GM12878 (cell line): ENCODE measurements at regions not wholly inside any gene's neighbourhood (a gene's known extent, or its start where the extent isn't known, plus 50 kb on each side); places are given as distances from the start of the nearest gene placed in this dataset.

ENCODE experiments used
- ATAC-seq: fragments of 200-7000 bp; cut with Tn5 transposase; 3 replicates; pipeline ENCODE4 v1.9.1; 2020; ENCODE audit warnings: mild to moderate bottlenecking, moderate library complexity
- BruUV-seq: library from RNA; stranded (reverse); fragments of 400-500 nt; replicated peaks from 2 replicates; lab custom pipeline; 2021; lab: Mats Ljungman, UMichigan
- CTCF ChIA-PET: fragments of 300-600 bp; sonication (Branson Sonifier 250); formaldehyde crosslinking; extraction: SDS; loops from one replicate; lab custom pipeline; 2021; ENCODE audit warnings: inconsistent platforms; lab: Yijun Ruan, JAX
- POLR2A ChIA-PET: fragments of 350-600 bp; formaldehyde crosslinking; extraction: SDS; loops from one replicate; lab custom pipeline; 2021; ENCODE audit warnings: inconsistent platforms; lab: Charles Lee
- RAD21 ChIA-PET: fragments of 300-600 bp; sonication (Branson Sonifier 250); formaldehyde crosslinking; loops from one replicate; lab custom pipeline; 2023; ENCODE audit warnings: antibody characterized with exemption; ENCODE audit not compliant: unreplicated experiment; lab: Charles Lee
- SMC1A ChIA-PET: fragments of 300-600 bp; sonication (Branson Sonifier 250); formaldehyde crosslinking; loops from one replicate; lab custom pipeline; 2023; ENCODE audit not compliant: unreplicated experiment, uncharacterized antibody; lab: Charles Lee
- DNase-seq: peaks from one replicate; pipeline ENCODE4 v3.0.0-alpha.2; 2011; ENCODE audit warnings: low read depth, low spot score
- FAIRE-seq: peaks from 3 replicates; lab custom pipeline; 2011; peaks lifted over from hg19 to GRCh38; lab: Jason Lieb, UNC
- H2AFZ ChIP-seq: 2 replicates; pipeline ENCODE4 v1.6.0; 2011; ENCODE audit warnings: low read depth, low read length, control low read depth; ENCODE audit not compliant: control insufficient read depth
- H3K27ac ChIP-seq: 2 replicates; pipeline ENCODE4 v1.5.1; 2011; ENCODE audit warnings: control low read depth; ENCODE audit not compliant: control insufficient read depth, insufficient read depth
- H3K27me3 ChIP-seq, 2 experiments: replicated peaks in 1 of 2; 2 replicates each; pipeline versions ENCODE4 v1.6.0 to v1.6.1; 2011; ENCODE audit warnings: low read length in 1 of 2; ENCODE audit not compliant: control insufficient read depth in 2 of 2, insufficient read depth in 2 of 2
- H3K36me3 ChIP-seq, 2 experiments: 2 replicates each; pipeline ENCODE4 v1.5.1; 2011; ENCODE audit warnings: low read length in 1 of 2; ENCODE audit not compliant: control insufficient read depth in 2 of 2, insufficient read depth in 2 of 2
- H3K4me1 ChIP-seq: 2 replicates; pipeline ENCODE4 v1.6.1; 2011; ENCODE audit warnings: mild to moderate bottlenecking, low read length, moderate library complexity, mixed read lengths; ENCODE audit not compliant: control insufficient read depth, insufficient read depth
- H3K4me2 ChIP-seq: 2 replicates; pipeline ENCODE4 v1.6.0; 2011; ENCODE audit warnings: control low read depth; ENCODE audit not compliant: control insufficient read depth, insufficient read depth
- H3K4me3 ChIP-seq: fragments of 200-600 bp; sonication (generic); 2 replicates; pipeline ENCODE4 v1.5.1; 2016
- H3K79me2 ChIP-seq: 2 replicates; pipeline ENCODE4 v1.6.0; 2011; ENCODE audit warnings: low read length; ENCODE audit not compliant: control insufficient read depth, insufficient read depth
- H3K9ac ChIP-seq: 2 replicates; pipeline ENCODE4 v1.8.0; 2011; ENCODE audit warnings: low read length, control low read depth, mixed read lengths; ENCODE audit not compliant: control insufficient read depth, insufficient read depth
- H3K9me3 ChIP-seq: replicated peaks from 3 replicates; pipeline ENCODE4 v1.5.1; 2011; ENCODE audit warnings: mild to moderate bottlenecking, low read length; ENCODE audit not compliant: control insufficient read depth, insufficient read depth
- H4K20me1 ChIP-seq: 2 replicates; pipeline ENCODE4 v1.6.0; 2011; ENCODE audit not compliant: control insufficient read depth, insufficient read depth
- ATF3 ChIP-seq: IDR thresholded peaks from 2 replicates; pipeline ENCODE4 v1.6.1; 2011; ENCODE audit warnings: low read depth, mild to moderate bottlenecking, low read length, moderate library complexity, borderline replicate concordance; ENCODE audit errors: extremely low read depth
- ATF7 ChIP-seq: fragments of 450-650 bp; IDR thresholded peaks from 2 replicates; pipeline ENCODE4 v1.6.1; 2016; ENCODE audit warnings: low read depth, mild to moderate bottlenecking
- CBX5 ChIP-seq: sonication (generic); IDR thresholded peaks from 2 replicates; pipeline ENCODE4 v1.6.1; 2016; ENCODE audit warnings: low read depth, moderate library complexity, mild to moderate bottlenecking, inconsistent platforms
- KAT2A ChIP-seq: conservative IDR thresholded peaks from 2 replicates; pipeline ENCODE4 v1.6.1; 2011; ENCODE audit warnings: low read depth, low read length; ENCODE audit not compliant: control insufficient read depth
- MXI1 ChIP-seq: fragments of 150-350 bp; IDR thresholded peaks from 2 replicates; pipeline ENCODE4 v1.6.1; 2011; ENCODE audit warnings: low read depth, mild to moderate bottlenecking, inconsistent platforms, low read length, improper control_type of control experiment
- WGBS: methylation state at CpG from one replicate; pipeline ENCODE4 v1.1.6; 2016; ENCODE audit warnings: low lambda C conversion rate; ENCODE audit not compliant: insufficient replicate concordance, insufficient coverage; ENCODE audit errors: missing lambda C conversion rate; 5-methylcytosine and 5-hydroxymethylcytosine counted together
- in situ Hi-C: fragments of 300-500 bp; cut with MboI; formaldehyde crosslinking; loops from 9 replicates; pipeline ENCODE4 v1.14.3; 2018; ENCODE audit warnings: mixed read lengths
- intact Hi-C: fragments of 100-400 bp; cut with micrococcal nuclease; formaldehyde crosslinking; loops from one replicate; pipeline ENCODE4 v1.14.2; 2022; ENCODE audit not compliant: unreplicated experiment
- TF ChIP-seq, protein P1 (sequence below): IDR thresholded peaks from 2 replicates; pipeline ENCODE4 v1.6.1; 2011; ENCODE audit warnings: borderline replicate concordance, low read depth, mild to moderate bottlenecking, moderate library complexity, mixed read lengths, low read length; ENCODE audit not compliant: insufficient read depth; ENCODE audit errors: extremely low read length
- TF ChIP-seq, protein P2 (sequence below), 3 experiments: IDR thresholded peaks in 2 of 3; conservative IDR thresholded peaks in 1 of 3; 2 replicates each; pipeline ENCODE4 v1.5.1; 2011; ENCODE audit warnings: low read depth in 3 of 3, low read length in 3 of 3, mild to moderate bottlenecking in 3 of 3, control low read depth in 2 of 3, moderate library complexity in 2 of 3, inconsistent platforms in 1 of 3, mixed read lengths in 1 of 3; ENCODE audit not compliant: control insufficient read depth in 2 of 3, insufficient read depth in 1 of 3; ENCODE audit errors: extremely low read depth in 1 of 3

GRCh38 chr2:878245-878930, 72.3 kb upstream of the SNTG2 start:
- ChIA-PET POLR2A (no interaction called here), CTCF (no interaction called here), RAD21 (no interaction called here), SMC1A (no interaction called here)
- TF ChIP-seq ATF7 (no peak), MXI1 (no peak), CBX5 (no peak), ATF3 (no peak), KAT2A (no peak)
- TF ChIP-seq, protein P1, sequence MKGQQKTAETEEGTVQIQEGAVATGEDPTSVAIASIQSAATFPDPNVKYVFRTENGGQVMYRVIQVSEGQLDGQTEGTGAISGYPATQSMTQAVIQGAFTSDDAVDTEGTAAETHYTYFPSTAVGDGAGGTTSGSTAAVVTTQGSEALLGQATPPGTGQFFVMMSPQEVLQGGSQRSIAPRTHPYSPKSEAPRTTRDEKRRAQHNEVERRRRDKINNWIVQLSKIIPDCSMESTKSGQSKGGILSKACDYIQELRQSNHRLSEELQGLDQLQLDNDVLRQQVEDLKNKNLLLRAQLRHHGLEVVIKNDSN, result no peak
- TF ChIP-seq, protein P2, sequence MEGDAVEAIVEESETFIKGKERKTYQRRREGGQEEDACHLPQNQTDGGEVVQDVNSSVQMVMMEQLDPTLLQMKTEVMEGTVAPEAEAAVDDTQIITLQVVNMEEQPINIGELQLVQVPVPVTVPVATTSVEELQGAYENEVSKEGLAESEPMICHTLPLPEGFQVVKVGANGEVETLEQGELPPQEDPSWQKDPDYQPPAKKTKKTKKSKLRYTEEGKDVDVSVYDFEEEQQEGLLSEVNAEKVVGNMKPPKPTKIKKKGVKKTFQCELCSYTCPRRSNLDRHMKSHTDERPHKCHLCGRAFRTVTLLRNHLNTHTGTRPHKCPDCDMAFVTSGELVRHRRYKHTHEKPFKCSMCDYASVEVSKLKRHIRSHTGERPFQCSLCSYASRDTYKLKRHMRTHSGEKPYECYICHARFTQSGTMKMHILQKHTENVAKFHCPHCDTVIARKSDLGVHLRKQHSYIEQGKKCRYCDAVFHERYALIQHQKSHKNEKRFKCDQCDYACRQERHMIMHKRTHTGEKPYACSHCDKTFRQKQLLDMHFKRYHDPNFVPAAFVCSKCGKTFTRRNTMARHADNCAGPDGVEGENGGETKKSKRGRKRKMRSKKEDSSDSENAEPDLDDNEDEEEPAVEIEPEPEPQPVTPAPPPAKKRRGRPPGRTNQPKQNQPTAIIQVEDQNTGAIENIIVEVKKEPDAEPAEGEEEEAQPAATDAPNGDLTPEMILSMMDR (IDR thresholded peaks at IDR 0.05 in 2 of 3, conservative IDR thresholded peaks at IDR 0.05 in 1 of 3; ENCODE audit: control insufficient read depth in 2 of 3, extremely low read depth in 1 of 3, insufficient read depth in 1 of 3, low read depth in 3 of 3, low read length in 3 of 3), result no peak
- H3K79me2 ChIP-seq, result no peaks in the 10 kb centered on the region
- no peak overlapping the region for H3K9ac ChIP-seq
- WGBS, result 52% methylated on average over 11 of the region's 11 CpGs
- no peak overlapping the region for H2AFZ ChIP-seq
- BruUV-seq, result no TSS peak
- in situ Hi-C loops (no loop called here), intact Hi-C loops (no loop called here)
- no peaks in the 10 kb centered on the region; the same call in 2 of the 3 replicates for H3K9me3 ChIP-seq
- no peak for ATAC-seq
- no peaks in the 10 kb centered on the region for H4K20me1 ChIP-seq
- H3K4me3 ChIP-seq, result no peak overlapping the region
- no peak for FAIRE-seq
- no peak overlapping the region for H3K4me2 ChIP-seq
- no peaks in the 10 kb centered on the region for H3K27me3 ChIP-seq
- no peaks in the 10 kb centered on the region for H3K36me3 ChIP-seq
- DNase-seq, result no peak
- peaks cover 8% of the 10 kb centered on the region; the same call in 1 of the 2 replicates for H3K4me1 ChIP-seq
- H3K27ac ChIP-seq, result peak overlapping the region; percentile 53; the same call in 1 of the 2 replicates
